ENCODE measurements at regions not wholly inside any gene's neighbourhood (a gene's known extent, or its start where the extent isn't known, plus 50 kb on each side); places are given as distances from the start of the nearest gene placed in this dataset.

- H3K4me3 ChIP-seq (replicated peaks in 1 of 3; ENCODE audit: insufficient read depth in 1 of 3, low read depth in 2 of 3, low read length in 3 of 3), result no peak overlapping the region
- no peaks in the 10 kb centered on the region for H3K9me3 ChIP-seq (ENCODE audit: low read length)
- ChIA-PET CTCF (ENCODE audit: low intra/inter-chr PET ratio, low total read pairs) (no interaction called here), POLR2A (no interaction called here)
- in situ Hi-C loops (cut with HindIII; ENCODE audit: extremely low pct_ligation_motif_present, low pct_unique_long_range_greater_than_20kb), result no loop called here
- H3K79me2 ChIP-seq (ENCODE audit: insufficient read depth, low read length), result no peaks in the 10 kb centered on the region
- no peak for TF ChIP-seq ZBTB2 (CRISPR knock-in tag; IDR thresholded peaks at IDR 0.05; ENCODE audit: low read depth)
- TF ChIP-seq KLF12 (CRISPR knock-in tag; IDR thresholded peaks at IDR 0.05; ENCODE audit: borderline replicate concordance), result no peak
- no peak for TF ChIP-seq ZNF274 (CRISPR knock-in tag; IDR thresholded peaks at IDR 0.05)
- TF ChIP-seq CAMTA2 (CRISPR knock-in tag; IDR thresholded peaks at IDR 0.05; ENCODE audit: borderline replicate concordance), result no peak
- no peak for TF ChIP-seq MED13 (CRISPR knock-in tag; IDR thresholded peaks at IDR 0.05)
- TF ChIP-seq SP2 (CRISPR knock-in tag; IDR thresholded peaks at IDR 0.05), result no peak
- no peak for TF ChIP-seq ATF7-NPFF (CRISPR knock-in tag; IDR thresholded peaks at IDR 0.05; ENCODE audit: low read depth)
- no peak for TF ChIP-seq FUBP1 (CRISPR knock-in tag; IDR thresholded peaks at IDR 0.05; ENCODE audit: borderline replicate concordance)
- no peak for TF ChIP-seq NFYB (CRISPR knock-in tag; IDR thresholded peaks at IDR 0.05)
- no peak for TF ChIP-seq HNRNPUL1 (IDR thresholded peaks at IDR 0.05; ENCODE audit: low read depth, low read length)
- no peak for TF ChIP-seq ZFP37 (CRISPR knock-in tag; IDR thresholded peaks at IDR 0.05; ENCODE audit: borderline replicate concordance)
- no peak for TF ChIP-seq ATF6 (CRISPR knock-in tag; conservative IDR thresholded peaks at IDR 0.05)
- TF ChIP-seq ZEB1 (IDR thresholded peaks at IDR 0.05; ENCODE audit: insufficient replicate concordance, low read depth), result no peak
- TF ChIP-seq EEA1 (CRISPR knock-in tag; IDR thresholded peaks at IDR 0.05; ENCODE audit: borderline replicate concordance), result no peak
- no peak overlapping the region for H3K27ac ChIP-seq (ENCODE audit: extremely low read length, insufficient read depth, low read length)
- no peaks in the 10 kb centered on the region for H4K20me1 ChIP-seq (ENCODE audit: insufficient read depth, low read length)
- no peak overlapping the region for H2AFZ ChIP-seq (ENCODE audit: low read length)
- H3K4me1 ChIP-seq (ENCODE audit: insufficient read depth, low read length), result peaks cover 16% of the 10 kb centered on the region
- no peak for ATAC-seq
- no peaks in the 10 kb centered on the region; a peak in 2 of 5 replicates for H3K27me3 ChIP-seq (ENCODE audit: control insufficient read depth in 1 of 2, insufficient read depth in 2 of 2, low read length in 2 of 2)
- WGBS (ENCODE audit: low lambda C conversion rate), result 68% methylated on average over 15 of the region's 15 CpGs
- no peak for DNase-seq (ENCODE audit: low spot score)
- peak overlapping the region; percentile 30 for H3K4me2 ChIP-seq (ENCODE audit: low read depth, low read length)
- FAIRE-seq, result no peak
- no peaks in the 10 kb centered on the region for H3K36me3 ChIP-seq (replicated peaks in 1 of 2; ENCODE audit: control insufficient read depth in 1 of 2, insufficient read depth in 2 of 2, low read length in 2 of 2)
- no peak overlapping the region for H3K9ac ChIP-seq (ENCODE audit: insufficient read depth, low read depth, low read length)
- BruUV-seq (replicated peaks), result no TSS peak
- intact Hi-C loops (cut with micrococcal nuclease; ENCODE audit: unreplicated experiment), result no loop called here
Observed at GRCh38 chr2:128390991-128391630, 72.4 kb upstream of the HS6ST1 start.
